HEK293 (cell line): ENCODE measurements at regions not wholly inside any gene's neighbourhood (a gene's known extent, or its start where the extent isn't known, plus 50 kb on each side); places are given as distances from the start of the nearest gene placed in this dataset.

Experiments
- CTCF ChIA-PET: fragments of 350-600 bp; formaldehyde crosslinking; extraction: SDS; loops from one replicate; lab custom pipeline; 2021; ENCODE audit warnings: antibody characterized with exemption; lab: Yijun Ruan, JAX
- POLR2A ChIA-PET: fragments of 300-600 bp; formaldehyde crosslinking; extraction: SDS; loops from one replicate; lab custom pipeline; 2020; ENCODE audit warnings: antibody characterized with exemption, inconsistent platforms; lab: Yijun Ruan, JAX
- H3K27ac ChIP-seq: fragments of 200-500 bp; sonication (Bioruptor generic); 2 replicates; pipeline ENCODE4 v1.5.1; 2014; ENCODE audit warnings: low read depth, low read length, control low read depth, inconsistent platforms; ENCODE audit errors: extremely low read depth
- H3K36me3 ChIP-seq, 2 experiments: fragments of 200-500 bp in 1 of 2; sonication (Bioruptor generic) in 1 of 2; 1 replicate in 1 of 2; 2 replicates in 1 of 2; pipeline ENCODE4 v1.5.1; 2014 to 2017; ENCODE audit warnings: inconsistent platforms in 2 of 2, low read length in 2 of 2; ENCODE audit not compliant: control insufficient read depth in 2 of 2, insufficient read depth in 1 of 2
- H3K4me1 ChIP-seq: fragments of 200-500 bp; sonication (Bioruptor generic); 2 replicates; pipeline ENCODE4 v1.5.1; 2014; ENCODE audit warnings: mild to moderate bottlenecking, low read length, inconsistent platforms; ENCODE audit not compliant: control insufficient read depth, insufficient read depth
- H3K4me3 ChIP-seq: 2 replicates; pipeline ENCODE4 v1.5.1; 2011; ENCODE audit warnings: low read depth, mild to moderate bottlenecking, control low read depth, low read length, moderate library complexity
- H3K9me3 ChIP-seq: fragments of 200-500 bp; sonication (Bioruptor generic); 2 replicates; pipeline ENCODE4 v1.5.1; 2014; ENCODE audit warnings: low read depth, low read length, inconsistent platforms; ENCODE audit not compliant: control insufficient read depth, insufficient read depth
- AEBP2 ChIP-seq: fragments of 450-650 bp; formaldehyde crosslinking; IDR thresholded peaks from 2 replicates; pipeline ENCODE4 v1.5.1; 2016; ENCODE audit warnings: missing biosample characterization, missing genetic modification characterization, borderline replicate concordance
- BCL6B ChIP-seq: fragments of 450-650 bp; formaldehyde crosslinking; IDR thresholded peaks from 2 replicates; pipeline ENCODE4 v1.5.1; 2017; ENCODE audit warnings: missing biosample characterization, missing genetic modification characterization
- FEZF1 ChIP-seq: fragments of 450-650 bp; formaldehyde crosslinking; IDR thresholded peaks from 2 replicates; pipeline ENCODE4 v1.5.1; 2016; ENCODE audit warnings: missing biosample characterization, missing genetic modification characterization
- GLIS2 ChIP-seq: fragments of 450-650 bp; formaldehyde crosslinking; IDR thresholded peaks from 2 replicates; pipeline ENCODE4 v1.5.1; 2016; ENCODE audit warnings: missing biosample characterization, missing genetic modification characterization
- IKZF3 ChIP-seq: fragments of 450-650 bp; IDR thresholded peaks from 2 replicates; pipeline ENCODE4 v1.5.0; 2018; ENCODE audit warnings: missing biosample characterization, mild to moderate bottlenecking, missing genetic modification characterization, moderate library complexity
- MEIS1 ChIP-seq: sonication (generic); formaldehyde crosslinking; IDR thresholded peaks from 2 replicates; pipeline ENCODE4 v1.8.1; 2022; ENCODE audit warnings: missing genetic modification reagents, mild to moderate bottlenecking, borderline replicate concordance
- SCRT1 ChIP-seq: fragments of 450-650 bp; formaldehyde crosslinking; IDR thresholded peaks from 2 replicates; pipeline ENCODE4 v1.5.1; 2016; ENCODE audit warnings: missing biosample characterization, missing genetic modification characterization, borderline replicate concordance
- SETDB1 ChIP-seq: IDR thresholded peaks from one replicate; pipeline ENCODE4 v1.6.1; 2017; ENCODE audit warnings: mild to moderate bottlenecking, low read length, moderate library complexity, mixed read lengths; ENCODE audit not compliant: insufficient read length
- ZBTB21 ChIP-seq: fragments of 450-650 bp; formaldehyde crosslinking; IDR thresholded peaks from 2 replicates; pipeline ENCODE4 v1.5.1; 2017; ENCODE audit warnings: missing biosample characterization, missing genetic modification characterization
- ZBTB6 ChIP-seq: fragments of 450-650 bp; formaldehyde crosslinking; IDR thresholded peaks from 2 replicates; pipeline ENCODE4 v1.5.1; 2017; ENCODE audit warnings: missing biosample characterization, missing genetic modification characterization
- ZEB2 ChIP-seq: fragments of 450-650 bp; formaldehyde crosslinking; IDR thresholded peaks from 2 replicates; pipeline ENCODE4 v1.5.1; 2016; ENCODE audit warnings: missing biosample characterization, missing genetic modification characterization
- ZFP69B ChIP-seq: fragments of 450-650 bp; formaldehyde crosslinking; IDR thresholded peaks from 2 replicates; pipeline ENCODE4 v1.5.1; 2016; ENCODE audit warnings: missing biosample characterization, missing genetic modification characterization
- ZIC2 ChIP-seq: fragments of 450-650 bp; formaldehyde crosslinking; IDR thresholded peaks from 2 replicates; pipeline ENCODE4 v1.5.1; 2016; ENCODE audit warnings: missing biosample characterization, missing genetic modification characterization
- ZNF133 ChIP-seq: fragments of 450-650 bp; formaldehyde crosslinking; IDR thresholded peaks from 2 replicates; pipeline ENCODE4 v1.5.1; 2016; ENCODE audit warnings: missing biosample characterization, missing genetic modification characterization
- ZNF175 ChIP-seq: fragments of 450-650 bp; formaldehyde crosslinking; IDR thresholded peaks from 2 replicates; pipeline ENCODE4 v1.5.1; 2016; ENCODE audit warnings: missing biosample characterization, missing genetic modification characterization
- ZNF211 ChIP-seq: fragments of 450-650 bp; formaldehyde crosslinking; IDR thresholded peaks from 2 replicates; pipeline ENCODE4 v1.5.1; 2016; ENCODE audit warnings: low read depth, missing biosample characterization, missing genetic modification characterization
- ZNF214 ChIP-seq: fragments of 450-650 bp; formaldehyde crosslinking; IDR thresholded peaks from 2 replicates; pipeline ENCODE4 v1.5.1; 2017; ENCODE audit warnings: missing biosample characterization, mild to moderate bottlenecking, missing genetic modification characterization, borderline replicate concordance
- ZNF394 ChIP-seq: fragments of 450-650 bp; formaldehyde crosslinking; IDR thresholded peaks from 2 replicates; pipeline ENCODE4 v1.5.1; 2016; ENCODE audit warnings: missing biosample characterization, missing genetic modification characterization, mild to moderate bottlenecking, moderate library complexity, borderline replicate concordance
- ZNF433 ChIP-seq: fragments of 450-650 bp; formaldehyde crosslinking; IDR thresholded peaks from 2 replicates; pipeline ENCODE4 v1.5.1; 2016; ENCODE audit warnings: missing biosample characterization, missing genetic modification characterization, low read depth
- ZNF529 ChIP-seq: fragments of 450-650 bp; formaldehyde crosslinking; IDR thresholded peaks from 2 replicates; pipeline ENCODE4 v1.5.1; 2017; ENCODE audit warnings: missing genetic modification characterization, missing biosample characterization; ENCODE audit not compliant: insufficient replicate concordance
- ZNF555 ChIP-seq: fragments of 450-650 bp; formaldehyde crosslinking; conservative IDR thresholded peaks from 2 replicates; pipeline ENCODE4 v1.5.1; 2017; ENCODE audit warnings: missing biosample characterization, mild to moderate bottlenecking, missing genetic modification characterization, inconsistent platforms
- ZNF654 ChIP-seq: fragments of 450-650 bp; formaldehyde crosslinking; IDR thresholded peaks from 2 replicates; pipeline ENCODE4 v1.5.1; 2016; ENCODE audit warnings: low read depth, missing biosample characterization, missing genetic modification characterization
- ZNF768 ChIP-seq: fragments of 450-650 bp; formaldehyde crosslinking; IDR thresholded peaks from 2 replicates; pipeline ENCODE4 v1.5.1; 2018; ENCODE audit warnings: missing biosample characterization, mild to moderate bottlenecking, missing genetic modification characterization
- ZSCAN30 ChIP-seq: fragments of 450-650 bp; IDR thresholded peaks from 2 replicates; pipeline ENCODE4 v1.5.1; 2018; ENCODE audit warnings: missing biosample characterization, mild to moderate bottlenecking, missing genetic modification characterization, moderate library complexity
- ZSCAN4 ChIP-seq: fragments of 450-650 bp; formaldehyde crosslinking; IDR thresholded peaks from 2 replicates; pipeline ENCODE4 v1.5.1; 2017; ENCODE audit warnings: missing biosample characterization, missing genetic modification characterization
- ZSCAN5A ChIP-seq: fragments of 450-650 bp; formaldehyde crosslinking; IDR thresholded peaks from 2 replicates; pipeline ENCODE4 v1.5.1; 2016; ENCODE audit warnings: missing biosample characterization, missing genetic modification characterization
- ZXDB ChIP-seq: fragments of 450-650 bp; formaldehyde crosslinking; IDR thresholded peaks from 2 replicates; pipeline ENCODE4 v1.5.1; 2016; ENCODE audit warnings: missing biosample characterization, missing genetic modification characterization

- H3K4me3 ChIP-seq: no peak overlapping the region
- no peaks in the 10 kb centered on the region for H3K4me1 ChIP-seq
- ChIA-PET POLR2A (no interaction called here), CTCF (no interaction called here)
- no peaks in the 10 kb centered on the region for H3K9me3 ChIP-seq
- H3K27ac ChIP-seq: no peak overlapping the region
- H3K36me3 ChIP-seq: no peaks in the 10 kb centered on the region
- TF ChIP-seq ZIC2 (no peak), BCL6B (tag by site-specific recombination) (no peak), ZNF394 (no peak), SETDB1 (peak; percentile 67), GLIS2 (tag by site-specific recombination) (no peak), ZSCAN5A (tag by site-specific recombination) (no peak)
Measured at GRCh38 chr12:38132139-38132538, 184.4 kb upstream of the ALG10B start.

- ChIA-PET POLR2A (no interaction called here), CTCF (interaction anchor here (0.6 to 2.0 kb wide), 5 partner anchors 10 to 275 kb away, joined by 3 to 9 read pairs (median 4); partner anchors contain the start of gene ALG10B)
- Histone ChIP-seq H3K4me1 (no peaks in the 10 kb centered on the region), H3K36me3 (no peaks in the 10 kb centered on the region), H3K27ac (no peak overlapping the region), H3K9me3 (no peaks in the 10 kb centered on the region), H3K4me3 (no peak overlapping the region)
- TF ChIP-seq ZFP69B (tag by site-specific recombination) (no peak), ZNF529 (no peak), ZNF768 (tag by site-specific recombination) (no peak), ZBTB6 (no peak)
Measured at GRCh38 chr12:38137287-38137686, 179.3 kb upstream of the ALG10B start.

GRCh38 chr12:38137716-38138115, 178.9 kb upstream of the ALG10B start:
- ChIA-PET CTCF (interaction anchor here (0.6 to 2.0 kb wide), 5 partner anchors 10 to 275 kb away, joined by 3 to 9 read pairs (median 4); partner anchors contain the start of gene ALG10B), POLR2A (no interaction called here)
- Histone ChIP-seq H3K4me1 (no peaks in the 10 kb centered on the region), H3K27ac (no peak overlapping the region), H3K36me3 (no peaks in the 10 kb centered on the region), H3K9me3 (no peaks in the 10 kb centered on the region), H3K4me3 (no peak overlapping the region)
- no peak for TF ChIP-seq ZNF214 (tag by site-specific recombination)
- TF ChIP-seq ZSCAN30 (tag by site-specific recombination): no peak
- no peak for TF ChIP-seq ZEB2 (tag by site-specific recombination)
- TF ChIP-seq ZNF433 (tag by site-specific recombination): no peak
- TF ChIP-seq ZNF211: no peak
- TF ChIP-seq ZSCAN4 (tag by site-specific recombination): no peak
- TF ChIP-seq FEZF1: no peak
- TF ChIP-seq ZNF555 (tag by site-specific recombination): no peak
- TF ChIP-seq ZBTB21 (tag by site-specific recombination): no peak
- no peak for TF ChIP-seq AEBP2 (tag by site-specific recombination)
- TF ChIP-seq ZNF654 (tag by site-specific recombination): no peak
- TF ChIP-seq SCRT1 (tag by site-specific recombination): no peak
- TF ChIP-seq MEIS1 (CRISPR knock-in tag): no peak
- TF ChIP-seq ZXDB (tag by site-specific recombination): no peak
- no peak for TF ChIP-seq ZNF175 (tag by site-specific recombination)
- TF ChIP-seq IKZF3 (tag by site-specific recombination): no peak
- TF ChIP-seq ZNF133 (tag by site-specific recombination): no peak
